ENCODE measurements at regions not wholly inside any gene's neighbourhood (a gene's known extent, or its start where the extent isn't known, plus 50 kb on each side); places are given as distances from the start of the nearest gene placed in this dataset.

GRCh38 chr4:23241408-23241807 lies 548.7 kb downstream of the GBA3 start:
- H3K4me3 ChIP-seq (ENCODE audit: low read depth, low read length): no peak overlapping the region
- no peak for DNase-seq (ENCODE audit: low read depth)
- TF ChIP-seq, protein P1, sequence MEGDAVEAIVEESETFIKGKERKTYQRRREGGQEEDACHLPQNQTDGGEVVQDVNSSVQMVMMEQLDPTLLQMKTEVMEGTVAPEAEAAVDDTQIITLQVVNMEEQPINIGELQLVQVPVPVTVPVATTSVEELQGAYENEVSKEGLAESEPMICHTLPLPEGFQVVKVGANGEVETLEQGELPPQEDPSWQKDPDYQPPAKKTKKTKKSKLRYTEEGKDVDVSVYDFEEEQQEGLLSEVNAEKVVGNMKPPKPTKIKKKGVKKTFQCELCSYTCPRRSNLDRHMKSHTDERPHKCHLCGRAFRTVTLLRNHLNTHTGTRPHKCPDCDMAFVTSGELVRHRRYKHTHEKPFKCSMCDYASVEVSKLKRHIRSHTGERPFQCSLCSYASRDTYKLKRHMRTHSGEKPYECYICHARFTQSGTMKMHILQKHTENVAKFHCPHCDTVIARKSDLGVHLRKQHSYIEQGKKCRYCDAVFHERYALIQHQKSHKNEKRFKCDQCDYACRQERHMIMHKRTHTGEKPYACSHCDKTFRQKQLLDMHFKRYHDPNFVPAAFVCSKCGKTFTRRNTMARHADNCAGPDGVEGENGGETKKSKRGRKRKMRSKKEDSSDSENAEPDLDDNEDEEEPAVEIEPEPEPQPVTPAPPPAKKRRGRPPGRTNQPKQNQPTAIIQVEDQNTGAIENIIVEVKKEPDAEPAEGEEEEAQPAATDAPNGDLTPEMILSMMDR (IDR thresholded peaks at IDR 0.05; ENCODE audit: low read depth, low read length, missing control alignments): no peak

DNA sequence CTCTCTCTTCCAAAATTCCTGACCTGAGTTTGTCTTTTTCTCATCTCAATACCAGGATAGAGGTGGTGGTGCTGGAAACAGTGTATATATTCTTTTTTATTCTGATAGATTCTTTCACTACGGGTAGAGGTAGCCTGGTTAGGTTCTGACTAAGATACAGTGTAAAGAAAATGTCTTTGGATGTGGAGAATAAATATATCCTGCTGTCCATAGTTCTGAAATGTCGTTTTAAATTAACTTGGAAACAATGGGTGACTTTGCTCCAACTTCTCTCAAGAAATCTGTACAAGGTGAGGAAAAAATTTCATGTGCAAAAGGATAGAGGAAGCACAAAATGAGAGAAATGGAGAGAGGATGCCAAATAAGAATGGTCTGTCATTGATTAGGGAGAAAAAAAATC lies 546.1 kb downstream of the GBA3 start:
- DNase-seq (ENCODE audit: low read depth): no peak
- TF ChIP-seq, protein P1 (IDR thresholded peaks at IDR 0.05; ENCODE audit: low read depth, low read length, missing control alignments): no peak
- no peak overlapping the region for H3K4me3 ChIP-seq (ENCODE audit: low read depth, low read length)

GRCh38 chr4:23237771-23238170 lies 545.0 kb downstream of the GBA3 start:
- TF ChIP-seq, protein P1 (IDR thresholded peaks at IDR 0.05; ENCODE audit: low read depth, low read length, missing control alignments): no peak
- H3K4me3 ChIP-seq (ENCODE audit: low read depth, low read length): no peak overlapping the region
- no peak for DNase-seq (ENCODE audit: low read depth)

DNA sequence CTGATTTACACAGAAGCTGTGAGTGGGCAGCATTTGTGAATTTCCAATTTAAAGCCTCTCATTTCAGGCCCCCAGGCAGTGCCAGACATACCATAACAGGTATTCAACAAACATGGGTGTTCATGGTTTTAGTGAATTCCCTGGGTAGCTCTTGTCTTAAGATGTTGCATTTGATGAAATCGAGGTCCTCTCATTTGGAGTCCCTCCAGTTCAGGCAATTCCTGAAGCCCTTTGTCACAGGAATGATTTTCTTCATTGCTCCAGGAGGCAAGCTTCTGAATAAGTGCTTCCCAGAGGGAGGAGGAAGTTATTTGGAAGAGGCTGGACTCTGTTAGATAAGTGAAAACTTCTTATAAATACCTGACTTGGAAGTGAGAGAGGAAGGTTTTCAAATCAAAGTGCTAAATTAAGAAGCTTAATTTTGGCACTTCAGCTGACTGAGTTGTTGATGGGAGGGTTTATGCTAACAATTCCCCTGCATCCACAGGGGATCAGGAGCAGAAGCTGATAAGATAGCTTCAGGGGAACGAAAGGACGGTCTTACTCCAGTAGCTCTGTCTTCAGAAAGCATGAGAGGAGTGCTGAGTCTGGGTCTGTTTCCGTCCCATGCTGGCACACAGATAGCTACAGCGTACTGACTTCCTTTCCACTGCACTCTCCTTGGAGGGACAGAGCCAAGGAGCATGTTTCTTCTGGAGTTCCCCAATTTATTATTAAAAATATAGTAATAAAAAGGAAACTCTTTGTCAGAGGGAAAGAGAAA lies 543.1 kb downstream of the GBA3 start:
- no peak for DNase-seq (ENCODE audit: low read depth)
- no peak overlapping the region for H3K4me3 ChIP-seq (ENCODE audit: low read depth, low read length)
- TF ChIP-seq, protein P1 (IDR thresholded peaks at IDR 0.05; ENCODE audit: low read depth, low read length, missing control alignments): no peak

DNA sequence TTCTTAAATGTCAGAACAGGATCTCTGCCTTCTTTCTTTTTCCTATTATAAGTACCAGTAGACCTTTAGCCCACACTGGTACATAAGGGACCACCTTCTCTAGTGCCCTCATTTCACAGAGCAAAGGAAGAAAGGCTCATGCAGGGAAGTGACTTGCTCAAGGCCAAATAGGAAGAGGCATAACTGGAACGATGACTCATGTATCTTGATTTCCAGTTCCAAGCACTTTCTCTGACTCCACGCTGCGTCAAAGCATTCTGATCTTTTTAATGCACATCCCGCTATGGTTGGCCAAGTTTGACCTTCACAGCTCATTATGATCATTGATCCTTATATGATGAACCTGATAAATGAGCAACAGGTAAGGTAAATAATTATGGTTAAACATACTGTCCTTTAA lies 542.0 kb downstream of the GBA3 start:
- TF ChIP-seq, protein P1 (IDR thresholded peaks at IDR 0.05; ENCODE audit: low read depth, low read length, missing control alignments): no peak
- no peak for DNase-seq (ENCODE audit: low read depth)
- H3K4me3 ChIP-seq (ENCODE audit: low read depth, low read length): no peak overlapping the region

DNA sequence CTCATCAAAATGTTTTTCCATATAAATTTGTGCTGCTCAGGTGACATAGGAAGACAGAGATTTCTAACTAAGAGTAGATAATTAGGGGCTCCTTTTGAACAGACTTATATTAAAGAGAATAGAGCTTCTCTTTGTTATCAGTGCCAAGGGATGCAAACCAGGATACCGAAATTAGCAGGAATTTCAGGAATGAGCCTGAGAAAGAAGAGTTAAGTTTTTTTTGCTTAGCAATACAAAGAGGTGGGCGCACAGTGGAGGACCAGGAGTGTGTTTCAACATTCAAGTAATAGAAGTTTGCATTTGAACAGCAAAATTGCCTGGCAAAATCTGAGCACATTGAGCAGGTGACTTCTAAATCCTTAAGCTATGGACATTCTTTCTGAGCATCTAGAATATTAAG lies 541.3 kb downstream of the GBA3 start:
- H3K4me3 ChIP-seq (ENCODE audit: low read depth, low read length): no peak overlapping the region
- DNase-seq (ENCODE audit: low read depth): no peak
- TF ChIP-seq, protein P1 (IDR thresholded peaks at IDR 0.05; ENCODE audit: low read depth, low read length, missing control alignments): no peak

DNA sequence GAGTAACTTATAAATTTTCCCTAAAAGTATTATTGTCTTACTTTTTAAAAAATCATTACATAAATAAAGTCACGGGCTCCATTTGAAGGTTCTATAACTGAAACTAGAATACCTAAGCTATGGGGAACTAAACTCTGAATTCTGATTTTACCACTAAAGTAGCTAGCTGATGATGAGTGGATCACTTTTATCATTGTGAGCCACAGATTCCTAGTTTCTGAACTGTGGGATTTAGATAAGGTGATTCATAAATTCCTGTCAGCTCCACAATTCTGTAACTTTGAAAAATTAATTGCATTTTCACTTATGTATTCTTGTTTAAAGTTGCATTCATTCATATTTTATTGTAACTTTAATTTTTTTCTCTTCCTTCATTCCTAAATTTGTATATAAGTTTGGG lies 540.9 kb downstream of the GBA3 start:
- no peak for DNase-seq (ENCODE audit: low read depth)
- TF ChIP-seq, protein P1 (IDR thresholded peaks at IDR 0.05; ENCODE audit: low read depth, low read length, missing control alignments): no peak
- no peak overlapping the region for H3K4me3 ChIP-seq (ENCODE audit: low read depth, low read length)
